B cell (primary cell): ENCODE measurements at regions not wholly inside any gene's neighbourhood (a gene's known extent, or its start where the extent isn't known, plus 50 kb on each side); places are given as distances from the start of the nearest gene placed in this dataset.

Experiments
- ATAC-seq: fragments of 200-7000 bp; cut with Tn5 transposase; one replicate; pipeline ENCODE4 v1.10.0; 2021; ENCODE audit warnings: low read depth, mild to moderate bottlenecking, moderate number of reproducible peaks, moderate library complexity
- CTCF ChIA-PET: fragments of 350-600 bp; sonication (Branson Sonifier 250); formaldehyde crosslinking; loops from one replicate; lab custom pipeline; 2021; ENCODE audit warnings: antibody characterized with exemption, inconsistent platforms; lab: Charles Lee
- POLR2A ChIA-PET: fragments of 350-600 bp; sonication (Branson Sonifier 250); formaldehyde crosslinking; loops from one replicate; lab custom pipeline; 2021; ENCODE audit warnings: antibody characterized with exemption; lab: Charles Lee
- DNase-seq: peaks from one replicate; pipeline ENCODE4 v3.0.0; 2013
- H2AFZ ChIP-seq: 2 replicates; pipeline ENCODE4 v1.6.1; 2012; ENCODE audit warnings: mild to moderate bottlenecking, low read depth, low read length; ENCODE audit not compliant: insufficient read depth, poor library complexity, severe bottlenecking
- H3K27ac ChIP-seq, 2 donors: 1 replicate in 1 of 2; 2 replicates in 1 of 2; pipeline ENCODE4 v1.5.1; 2012 to 2013; ENCODE audit warnings: low read length in 2 of 2, mild to moderate bottlenecking in 2 of 2, moderate library complexity in 1 of 2
- H3K27me3 ChIP-seq, 4 experiments: fragments of 200-600 bp in 1 of 4; sonication (generic) in 1 of 4; replicated peaks in 1 of 4; 1 replicate in 2 of 4; 2 replicates in 2 of 4; pipeline versions ENCODE4 v1.6.1 to v1.7.0; 2013 to 2016; ENCODE audit warnings: low read length in 3 of 4, mild to moderate bottlenecking in 2 of 4, mixed read lengths in 1 of 4, moderate library complexity in 1 of 4; ENCODE audit not compliant: insufficient read depth in 4 of 4, control insufficient read depth in 3 of 4; ENCODE audit errors: control extremely low read depth in 1 of 4
- H3K36me3 ChIP-seq, 2 experiments: replicated peaks in 1 of 2; 1 replicate in 1 of 2; 2 replicates in 1 of 2; pipeline versions ENCODE4 v1.6.1 to v1.7.1; 2013; ENCODE audit warnings: low read length in 1 of 2; ENCODE audit not compliant: insufficient read depth in 2 of 2, control insufficient read depth in 1 of 2; ENCODE audit errors: control extremely low read depth in 1 of 2, extremely low read depth in 1 of 2
- H3K4me1 ChIP-seq, 2 donors: fragments of 200-600 bp in 1 of 2; sonication (generic) in 1 of 2; 1 replicate in 1 of 2; 2 replicates in 1 of 2; pipeline versions ENCODE4 v1.5.1 to v1.6.1; 2013 to 2017; ENCODE audit warnings: low read length in 2 of 2; ENCODE audit not compliant: control insufficient read depth in 2 of 2, insufficient read depth in 2 of 2
- H3K4me2 ChIP-seq: replicated peaks from 2 replicates; pipeline ENCODE3; 2012; ENCODE audit warnings: mild to moderate bottlenecking, low read depth, low read length; ENCODE audit not compliant: poor library complexity, severe bottlenecking
- H3K4me3 ChIP-seq, 5 experiments: fragments of 200-600 bp in 1 of 5; sonication (generic) in 1 of 5; 1 replicate in 3 of 5; 2 replicates in 2 of 5; pipeline versions ENCODE4 v1.5.1 to v1.7.0; 2011 to 2016; ENCODE audit warnings: low read length in 4 of 5, mild to moderate bottlenecking in 4 of 5, low read depth in 2 of 5, control low read depth in 1 of 5, moderate library complexity in 1 of 5; ENCODE audit not compliant: insufficient read depth in 1 of 5; ENCODE audit errors: control extremely low read depth in 1 of 5, extremely low read depth in 1 of 5
- H3K79me2 ChIP-seq: fragments of 200-600 bp; sonication (generic); one replicate; pipeline ENCODE4 v1.6.0; 2016; ENCODE audit warnings: low read length; ENCODE audit not compliant: control insufficient read depth, insufficient read depth
- H3K9ac ChIP-seq: fragments of 200-600 bp; sonication (generic); 2 replicates; pipeline ENCODE4 v1.6.1; 2017; ENCODE audit warnings: mild to moderate bottlenecking, low read length, moderate library complexity
- H3K9me3 ChIP-seq, 3 donors: one replicate each; pipeline versions ENCODE4 v1.6.1 to v1.7.1; 2013; ENCODE audit warnings: low read length in 2 of 3; ENCODE audit not compliant: control insufficient read depth in 2 of 3, insufficient read depth in 1 of 3; ENCODE audit errors: control extremely low read depth in 1 of 3
- H4K20me1 ChIP-seq: 2 replicates; pipeline ENCODE4 v1.6.0; 2012; ENCODE audit warnings: mild to moderate bottlenecking, low read length; ENCODE audit not compliant: insufficient read depth, control insufficient read depth, poor library complexity, severe bottlenecking
- H3K27ac Mint-ChIP-seq: one replicate; pipeline ENCODE4 v1.8.0; 2021; ENCODE audit warnings: mixed read lengths
- H3K27me3 Mint-ChIP-seq: one replicate; pipeline ENCODE4 v1.8.0; 2021; ENCODE audit warnings: mixed read lengths
- H3K4me1 Mint-ChIP-seq: one replicate; pipeline ENCODE4 v1.8.0; 2021; ENCODE audit warnings: mixed read lengths
- H3K4me3 Mint-ChIP-seq: one replicate; pipeline ENCODE4 v1.8.0; 2021; ENCODE audit warnings: mixed read lengths
- H3K9me3 Mint-ChIP-seq: one replicate; pipeline ENCODE4 v1.8.0; 2022; ENCODE audit warnings: mixed read lengths; ENCODE audit not compliant: insufficient read depth
- CTCF ChIP-seq: fragments of 200-600 bp; IDR thresholded peaks from one replicate; pipeline ENCODE4 v1.8.0; 2022; ENCODE audit warnings: antibody characterized with exemption, mild to moderate bottlenecking
- EZH2 ChIP-seq: IDR thresholded peaks from 2 replicates; pipeline ENCODE4 v1.6.1; 2012; ENCODE audit warnings: borderline replicate concordance, low read depth, mild to moderate bottlenecking, moderate library complexity, low read length; ENCODE audit not compliant: insufficient read depth, poor library complexity, severe bottlenecking
- WGBS: methylation state at CpG from one replicate; pipeline ENCODE4 v1.1.5; 2013; ENCODE audit warnings: missing lambda C conversion rate; ENCODE audit not compliant: insufficient coverage; 5-methylcytosine and 5-hydroxymethylcytosine counted together
- intact Hi-C: fragments of 100-400 bp; cut with micrococcal nuclease; formaldehyde crosslinking; loops from one replicate; pipeline ENCODE4 v1.10.0; 2022

- Mint-ChIP-seq H3K4me3 (no peak overlapping the region), H3K4me1 (no peaks in the 10 kb centered on the region), H3K9me3 (no peaks in the 10 kb centered on the region), H3K27ac (no peak overlapping the region), H3K27me3 (peaks cover 21% of the 10 kb centered on the region)
- no peaks in the 10 kb centered on the region for H4K20me1 ChIP-seq
- no peaks in the 10 kb centered on the region for H3K36me3 ChIP-seq
- no peaks in the 10 kb centered on the region for H3K79me2 ChIP-seq
- ChIA-PET POLR2A (no interaction called here), CTCF (no interaction called here)
- no peak overlapping the region for H3K4me3 ChIP-seq
- H3K9me3 ChIP-seq = no peaks in the 10 kb centered on the region
- ATAC-seq (no peak), DNase-seq (no peak)
- TF ChIP-seq CTCF (no peak), EZH2 (no peak)
- no peak overlapping the region for H2AFZ ChIP-seq
- H3K27ac ChIP-seq = no peak overlapping the region
- peaks cover 0 to 3% (median 0%) of the 10 kb centered on the region in 4 experiments for H3K27me3 ChIP-seq
- intact Hi-C loops = no loop called here
- no peaks in the 10 kb centered on the region for H3K4me1 ChIP-seq
- no peak overlapping the region for H3K9ac ChIP-seq
- no peak overlapping the region for H3K4me2 ChIP-seq
Observed at GRCh38 chr5:111580956-111581355, 68.6 kb upstream of the STARD4 start.

GRCh38 chr5:111574311-111574710 lies 62.0 kb upstream of the STARD4 start:
- Histone ChIP-seq H3K4me3 (no peak overlapping the region), H2AFZ (no peak overlapping the region), H3K27ac (no peak overlapping the region), H3K9ac (no peak overlapping the region), H3K4me2 (no peak overlapping the region), H3K9me3 (no peaks in the 10 kb centered on the region), H4K20me1 (no peaks in the 10 kb centered on the region), H3K36me3 (no peaks in the 10 kb centered on the region), H3K4me1 (no peaks in the 10 kb centered on the region), H3K27me3 (no peaks in the 10 kb centered on the region), H3K79me2 (no peaks in the 10 kb centered on the region)
- no peaks in the 10 kb centered on the region for H3K4me1 Mint-ChIP-seq
- H3K9me3 Mint-ChIP-seq = no peaks in the 10 kb centered on the region
- WGBS = 100% methylated on average over 2 of the region's 2 CpGs
- ATAC-seq (no peak), DNase-seq (no peak)
- CTCF ChIA-PET = no interaction called here
- intact Hi-C loops = no loop called here
- no peak overlapping the region for H3K27ac Mint-ChIP-seq
- H3K4me3 Mint-ChIP-seq = no peak overlapping the region
- POLR2A ChIA-PET = no interaction called here
- peaks cover 9% of the 10 kb centered on the region for H3K27me3 Mint-ChIP-seq
- TF ChIP-seq EZH2 (no peak), CTCF (no peak)
